ENCODE measurements at regions not wholly inside any gene's neighbourhood (a gene's known extent, or its start where the extent isn't known, plus 50 kb on each side); places are given as distances from the start of the nearest gene placed in this dataset.

DNA sequence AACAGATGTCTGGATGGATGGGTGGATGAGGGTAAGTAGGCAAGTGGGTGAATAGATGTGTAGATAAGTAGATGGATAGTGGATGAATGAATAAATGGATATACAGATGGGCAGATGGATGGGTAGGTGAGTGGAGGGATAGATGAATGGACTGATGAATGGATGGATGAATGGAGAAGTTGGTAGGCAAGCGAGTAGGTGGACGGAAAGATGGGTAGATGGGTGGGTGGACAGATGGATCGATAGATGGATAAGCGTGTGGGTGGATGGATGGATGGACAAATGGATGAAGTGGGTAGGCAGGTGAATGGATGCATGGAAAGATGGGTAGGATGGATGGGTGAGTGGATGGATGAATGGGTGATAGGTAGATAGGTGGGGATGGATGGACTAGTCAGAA lies 393.2 kb downstream of the SHANK2 start:
- TF ChIP-seq CTCF (IDR thresholded peaks at IDR 0.05): no peak
- no peak overlapping the region for H3K4me3 ChIP-seq
- H3K27me3 ChIP-seq (ENCODE audit: low read depth): no peaks in the 10 kb centered on the region
- intact Hi-C loops (cut with DNase I): no loop called here
- no peaks in the 10 kb centered on the region for H3K36me3 ChIP-seq
- no peaks in the 10 kb centered on the region for H3K9me3 ChIP-seq
- H3K4me1 ChIP-seq: no peaks in the 10 kb centered on the region
- ATAC-seq (no peak), DNase-seq (no peak)
- no peak overlapping the region for H3K27ac ChIP-seq

DNA sequence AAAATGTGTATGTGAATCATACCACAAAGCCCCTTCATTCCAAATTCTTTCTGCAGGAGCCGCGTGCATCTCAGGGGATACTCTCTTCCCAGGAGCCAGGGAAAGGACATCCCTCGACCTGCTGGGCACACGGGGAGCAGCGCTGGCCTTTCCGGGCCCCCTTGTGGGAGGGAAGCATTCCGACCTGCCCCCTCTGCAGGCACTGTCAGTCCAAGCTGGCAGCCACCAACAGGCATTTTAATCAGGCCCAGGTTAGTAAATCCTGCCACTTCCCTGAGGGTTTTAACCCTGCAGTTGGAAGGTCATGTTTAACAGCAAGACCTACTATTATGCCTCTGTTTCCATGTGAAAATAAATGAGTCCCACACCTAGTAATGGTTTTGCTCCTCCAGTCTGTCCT lies 391.5 kb downstream of the SHANK2 start:
- ATAC-seq: no peak
- intact Hi-C loops (cut with DNase I): no loop called here
- Histone ChIP-seq H3K9me3 (no peaks in the 10 kb centered on the region), H3K27ac (no peak overlapping the region), H3K36me3 (no peaks in the 10 kb centered on the region), H3K4me3 (no peak overlapping the region), H3K27me3 (ENCODE audit: low read depth) (no peaks in the 10 kb centered on the region), H3K4me1 (no peaks in the 10 kb centered on the region)
- no peak for DNase-seq
- TF ChIP-seq CTCF (IDR thresholded peaks at IDR 0.05): no peak

DNA sequence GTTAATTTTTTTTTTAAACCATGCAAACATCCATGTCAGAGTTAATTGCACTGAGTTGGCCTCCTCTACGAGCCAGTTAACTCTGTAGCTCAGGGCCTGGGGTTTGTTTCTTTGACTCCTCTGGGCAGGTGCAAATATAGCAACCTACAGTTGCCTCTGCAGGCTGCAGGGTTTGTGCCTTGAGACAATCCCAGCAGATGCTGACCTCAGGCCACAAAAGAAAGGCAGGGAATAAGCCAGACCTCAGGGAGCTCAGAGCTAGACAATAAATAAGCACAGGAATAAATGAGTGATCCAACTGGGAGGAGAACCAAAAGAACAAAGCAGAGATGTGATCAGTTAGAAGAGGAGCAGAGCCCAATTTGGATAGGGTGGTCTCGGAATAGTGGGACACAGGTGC lies 390.8 kb downstream of the SHANK2 start:
- ATAC-seq (no peak), DNase-seq (no peak)
- no peaks in the 10 kb centered on the region for H3K9me3 ChIP-seq
- H3K4me1 ChIP-seq: no peaks in the 10 kb centered on the region
- H3K36me3 ChIP-seq: no peaks in the 10 kb centered on the region
- H3K27ac ChIP-seq: no peak overlapping the region
- no peaks in the 10 kb centered on the region for H3K27me3 ChIP-seq (ENCODE audit: low read depth)
- TF ChIP-seq CTCF (IDR thresholded peaks at IDR 0.05): no peak
- intact Hi-C loops (cut with DNase I): no loop called here
- no peak overlapping the region for H3K4me3 ChIP-seq

DNA sequence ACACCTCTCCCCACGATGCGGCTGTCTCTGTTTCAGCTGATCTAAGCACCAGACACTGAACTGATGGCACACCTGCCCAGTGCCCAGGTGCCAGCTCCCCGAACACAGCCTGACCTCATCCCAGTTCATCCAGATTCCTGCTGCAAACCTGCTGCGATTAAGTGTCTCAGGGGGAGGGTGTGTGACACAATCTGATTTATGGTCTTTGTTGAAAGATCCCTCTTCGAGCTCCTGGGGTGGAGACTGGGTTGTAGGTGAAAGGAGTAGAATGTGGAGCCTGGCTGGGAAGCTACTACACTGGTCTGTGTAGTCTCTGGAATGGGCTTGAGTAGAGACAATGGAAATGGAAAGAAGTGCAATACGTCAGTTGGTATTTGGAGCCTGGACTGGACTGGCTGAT lies 390.3 kb downstream of the SHANK2 start:
- intact Hi-C loops (cut with DNase I): no loop called here
- H3K27ac ChIP-seq: no peak overlapping the region
- TF ChIP-seq CTCF (IDR thresholded peaks at IDR 0.05): no peak
- no peaks in the 10 kb centered on the region for H3K36me3 ChIP-seq
- ATAC-seq: no peak
- H3K9me3 ChIP-seq: no peaks in the 10 kb centered on the region
- no peaks in the 10 kb centered on the region for H3K4me1 ChIP-seq
- no peaks in the 10 kb centered on the region for H3K27me3 ChIP-seq (ENCODE audit: low read depth)
- no peak for DNase-seq
- H3K4me3 ChIP-seq: no peak overlapping the region

DNA sequence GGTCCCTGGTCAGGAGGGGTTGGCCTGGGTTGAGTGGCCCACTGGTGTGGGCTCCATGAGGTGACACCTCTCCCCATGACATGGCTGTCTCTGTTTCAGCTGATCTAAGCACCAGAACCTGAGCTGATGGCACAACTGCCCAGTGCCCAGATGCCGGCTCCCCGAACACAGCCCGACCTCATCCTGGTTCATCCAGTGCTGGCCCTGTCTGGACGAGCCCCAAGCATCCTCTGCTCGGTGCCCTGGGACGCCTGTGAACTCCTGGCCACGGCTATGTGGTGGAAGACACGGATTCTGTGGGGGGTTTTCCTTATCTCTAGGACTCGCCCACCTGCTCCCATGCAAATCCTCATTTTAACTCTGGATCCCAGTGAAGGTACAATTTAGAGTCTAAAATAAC lies 389.2 kb downstream of the SHANK2 start:
- Histone ChIP-seq H3K9me3 (no peaks in the 10 kb centered on the region), H3K27ac (no peak overlapping the region), H3K4me3 (no peak overlapping the region), H3K36me3 (no peaks in the 10 kb centered on the region), H3K4me1 (no peaks in the 10 kb centered on the region), H3K27me3 (ENCODE audit: low read depth) (no peaks in the 10 kb centered on the region)
- no peak for ATAC-seq
- no peak for TF ChIP-seq CTCF (IDR thresholded peaks at IDR 0.05)
- intact Hi-C loops (cut with DNase I): no loop called here
- DNase-seq: no peak

- DNase-seq: no peak
- intact Hi-C loops (cut with DNase I): no loop called here
Observed at GRCh38 chr11:70863993-70864392, 388.4 kb downstream of the SHANK2 start.

More at GRCh38 chr11:70863993-70864392, 388.4 kb downstream of the SHANK2 start:
- no peak for TF ChIP-seq CTCF (IDR thresholded peaks at IDR 0.05)
- no peaks in the 10 kb centered on the region for H3K4me1 ChIP-seq
- H3K4me3 ChIP-seq: no peak overlapping the region
- no peak overlapping the region for H3K27ac ChIP-seq
- no peaks in the 10 kb centered on the region for H3K27me3 ChIP-seq (ENCODE audit: low read depth)
- no peaks in the 10 kb centered on the region for H3K36me3 ChIP-seq
- ATAC-seq: no peak
- H3K9me3 ChIP-seq: no peaks in the 10 kb centered on the region

Data from lower lobe of right lung (tissue), 2 donors.